ENCODE measurements at regions not wholly inside any gene's neighbourhood (a gene's known extent, or its start where the extent isn't known, plus 50 kb on each side); places are given as distances from the start of the nearest gene placed in this dataset.
A peak's percentile ranks its signal among the peaks of the same experiment; 100 is the strongest.

- H2BK120ac ChIP-seq (ENCODE audit: low read depth, low read length): no peak overlapping the region
- no peak overlapping the region for H2AFZ ChIP-seq (ENCODE audit: low read length)
These were observed 500.9 kb downstream of the NPHP4 start for GRCh38 chr1:5491207-5491904.

GRCh38 chr1:5490635-5491034 lies 501.6 kb downstream of the NPHP4 start:
- Histone ChIP-seq H3K4me3 (ENCODE audit: low read length in 2 of 2) (no peak overlapping the region), H3K9me3 (replicated peaks in 1 of 2; ENCODE audit: control insufficient read depth in 2 of 2, insufficient read depth in 1 of 2, low read depth in 1 of 2, low read length in 2 of 2) (peaks cover 0 to 2% of the 10 kb centered on the region in 2 donors), H2BK5ac (ENCODE audit: low read length) (no peak overlapping the region), H3K18ac (ENCODE audit: low read length) (no peak overlapping the region), H4K91ac (ENCODE audit: low read depth, low read length, poor library complexity) (no peak overlapping the region), H3K23ac (ENCODE audit: low read depth, low read length, poor library complexity) (no peak overlapping the region), H4K8ac (ENCODE audit: low read depth, low read length) (no peak overlapping the region), H3K4me2 (ENCODE audit: insufficient read depth, low read length, poor library complexity, severe bottlenecking) (no peak overlapping the region), H3K9ac (ENCODE audit: low read depth, low read length, poor library complexity) (no peak overlapping the region), H3K4me1 (ENCODE audit: control insufficient read depth in 2 of 2, insufficient read depth in 1 of 2, low read depth in 1 of 2, low read length in 2 of 2) (peaks cover 0 to 15% of the 10 kb centered on the region in 2 donors), H3K4ac (ENCODE audit: low read length) (no peak overlapping the region), H3K79me1 (ENCODE audit: low read depth, low read length) (no peaks in the 10 kb centered on the region), H3K36me3 (replicated peaks in 1 of 2; ENCODE audit: control insufficient read depth in 2 of 2, insufficient read depth in 2 of 2, low read length in 2 of 2) (no peaks in the 10 kb centered on the region), H3K27ac (replicated peaks; ENCODE audit: low read length) (no peak overlapping the region), H2BK120ac (ENCODE audit: low read depth, low read length) (no peak overlapping the region), H2BK12ac (ENCODE audit: low read length) (no peak overlapping the region), H3K14ac (ENCODE audit: low read length) (no peak overlapping the region), H2BK15ac (ENCODE audit: low read length) (no peak overlapping the region), H2AK5ac (ENCODE audit: low read depth, low read length) (no peak overlapping the region), H2AFZ (ENCODE audit: low read length) (no peak overlapping the region), H3K27me3 (ENCODE audit: control insufficient read depth in 3 of 3, insufficient read depth in 3 of 3, low read depth in 1 of 3, low read length in 3 of 3) (peaks cover 0 to 27% (median 0%) of the 10 kb centered on the region in 3 experiments)
- DNase-seq (ENCODE audit: low spot score): no peak
- no CpG with 5 or more reads among the region's 12 CpGs for WGBS, 2 donors (ENCODE audit: extremely low coverage in 2 of 2, insufficient read length in 2 of 2, insufficient replicate concordance in 1 of 2)

More at GRCh38 chr1:5491207-5491904, 500.9 kb downstream of the NPHP4 start:
- no peak overlapping the region for H3K23ac ChIP-seq (ENCODE audit: low read depth, low read length, poor library complexity)
- no peak overlapping the region for H2BK15ac ChIP-seq (ENCODE audit: low read length)
- H3K79me1 ChIP-seq (ENCODE audit: low read depth, low read length): no peaks in the 10 kb centered on the region
- no CpG with 5 or more reads among the region's 9 CpGs for WGBS, 2 donors (ENCODE audit: extremely low coverage in 2 of 2, insufficient read length in 2 of 2, insufficient replicate concordance in 1 of 2)
- H3K18ac ChIP-seq (ENCODE audit: low read length): no peak overlapping the region
- peaks cover 0 to 31% (median 0%) of the 10 kb centered on the region in 3 experiments for H3K27me3 ChIP-seq (ENCODE audit: control insufficient read depth in 3 of 3, insufficient read depth in 3 of 3, low read depth in 1 of 3, low read length in 3 of 3)
- H3K4me2 ChIP-seq (ENCODE audit: insufficient read depth, low read length, poor library complexity, severe bottlenecking): no peak overlapping the region
- H3K36me3 ChIP-seq (replicated peaks in 1 of 2; ENCODE audit: control insufficient read depth in 2 of 2, insufficient read depth in 2 of 2, low read length in 2 of 2): no peaks in the 10 kb centered on the region
- no peak for DNase-seq (ENCODE audit: low spot score)
- no peak overlapping the region for H3K9ac ChIP-seq (ENCODE audit: low read depth, low read length, poor library complexity)
- H4K91ac ChIP-seq (ENCODE audit: low read depth, low read length, poor library complexity): no peak overlapping the region
- H2AK5ac ChIP-seq (ENCODE audit: low read depth, low read length): no peak overlapping the region
- peaks cover 0 to 2% of the 10 kb centered on the region in 2 donors for H3K9me3 ChIP-seq (replicated peaks in 1 of 2; ENCODE audit: control insufficient read depth in 2 of 2, insufficient read depth in 1 of 2, low read depth in 1 of 2, low read length in 2 of 2)
- H3K4me1 ChIP-seq (ENCODE audit: control insufficient read depth in 2 of 2, insufficient read depth in 1 of 2, low read depth in 1 of 2, low read length in 2 of 2): peaks cover 0 to 15% of the 10 kb centered on the region in 2 donors
- H3K4me3 ChIP-seq (ENCODE audit: low read length in 2 of 2): no peak overlapping the region
- H2BK12ac ChIP-seq (ENCODE audit: low read length): no peak overlapping the region
- H4K8ac ChIP-seq (ENCODE audit: low read depth, low read length): no peak overlapping the region
- no peak overlapping the region for H3K27ac ChIP-seq (replicated peaks; ENCODE audit: low read length)
- no peak overlapping the region for H3K4ac ChIP-seq (ENCODE audit: low read length)
- no peak overlapping the region for H3K14ac ChIP-seq (ENCODE audit: low read length)
- no peak overlapping the region for H2BK5ac ChIP-seq (ENCODE audit: low read length)

GRCh38 chr1:5488448-5488847 lies 503.8 kb downstream of the NPHP4 start:
- peaks cover 0 to 9% of the 10 kb centered on the region in 2 donors for H3K4me1 ChIP-seq (ENCODE audit: control insufficient read depth in 2 of 2, insufficient read depth in 1 of 2, low read depth in 1 of 2, low read length in 2 of 2)
- no peak overlapping the region for H2BK5ac ChIP-seq (ENCODE audit: low read length)
- no peak overlapping the region for H3K23ac ChIP-seq (ENCODE audit: low read depth, low read length, poor library complexity)
- H3K79me1 ChIP-seq (ENCODE audit: low read depth, low read length): no peaks in the 10 kb centered on the region
- H3K9ac ChIP-seq (ENCODE audit: low read depth, low read length, poor library complexity): no peak overlapping the region
- DNase-seq (ENCODE audit: low spot score): no peak
- H3K9me3 ChIP-seq (replicated peaks in 1 of 2; ENCODE audit: control insufficient read depth in 2 of 2, insufficient read depth in 1 of 2, low read depth in 1 of 2, low read length in 2 of 2): peaks cover 0 to 2% of the 10 kb centered on the region in 2 donors
- peaks cover 0 to 14% (median 0%) of the 10 kb centered on the region in 3 experiments for H3K27me3 ChIP-seq (ENCODE audit: control insufficient read depth in 3 of 3, insufficient read depth in 3 of 3, low read depth in 1 of 3, low read length in 3 of 3)
- no peak overlapping the region for H3K4ac ChIP-seq (ENCODE audit: low read length)
- H3K4me2 ChIP-seq (ENCODE audit: insufficient read depth, low read length, poor library complexity, severe bottlenecking): no peak overlapping the region
- no peak overlapping the region for H4K91ac ChIP-seq (ENCODE audit: low read depth, low read length, poor library complexity)
- WGBS, 2 donors (ENCODE audit: extremely low coverage in 2 of 2, insufficient read length in 2 of 2, insufficient replicate concordance in 1 of 2): no CpG with 5 or more reads among the region's 1 CpG
- H2BK15ac ChIP-seq (ENCODE audit: low read length): no peak overlapping the region
- H3K27ac ChIP-seq (replicated peaks; ENCODE audit: low read length): no peak overlapping the region
- no peak overlapping the region for H3K18ac ChIP-seq (ENCODE audit: low read length)
- H3K14ac ChIP-seq (ENCODE audit: low read length): no peak overlapping the region
- H3K36me3 ChIP-seq (replicated peaks in 1 of 2; ENCODE audit: control insufficient read depth in 2 of 2, insufficient read depth in 2 of 2, low read length in 2 of 2): no peaks in the 10 kb centered on the region
- H2AFZ ChIP-seq (ENCODE audit: low read length): no peak overlapping the region
- H3K4me3 ChIP-seq (ENCODE audit: low read length in 2 of 2): no peak overlapping the region
- H2BK12ac ChIP-seq (ENCODE audit: low read length): no peak overlapping the region
- no peak overlapping the region for H2AK5ac ChIP-seq (ENCODE audit: low read depth, low read length)
- H2BK120ac ChIP-seq (ENCODE audit: low read depth, low read length): no peak overlapping the region
- H4K8ac ChIP-seq (ENCODE audit: low read depth, low read length): no peak overlapping the region

DNA sequence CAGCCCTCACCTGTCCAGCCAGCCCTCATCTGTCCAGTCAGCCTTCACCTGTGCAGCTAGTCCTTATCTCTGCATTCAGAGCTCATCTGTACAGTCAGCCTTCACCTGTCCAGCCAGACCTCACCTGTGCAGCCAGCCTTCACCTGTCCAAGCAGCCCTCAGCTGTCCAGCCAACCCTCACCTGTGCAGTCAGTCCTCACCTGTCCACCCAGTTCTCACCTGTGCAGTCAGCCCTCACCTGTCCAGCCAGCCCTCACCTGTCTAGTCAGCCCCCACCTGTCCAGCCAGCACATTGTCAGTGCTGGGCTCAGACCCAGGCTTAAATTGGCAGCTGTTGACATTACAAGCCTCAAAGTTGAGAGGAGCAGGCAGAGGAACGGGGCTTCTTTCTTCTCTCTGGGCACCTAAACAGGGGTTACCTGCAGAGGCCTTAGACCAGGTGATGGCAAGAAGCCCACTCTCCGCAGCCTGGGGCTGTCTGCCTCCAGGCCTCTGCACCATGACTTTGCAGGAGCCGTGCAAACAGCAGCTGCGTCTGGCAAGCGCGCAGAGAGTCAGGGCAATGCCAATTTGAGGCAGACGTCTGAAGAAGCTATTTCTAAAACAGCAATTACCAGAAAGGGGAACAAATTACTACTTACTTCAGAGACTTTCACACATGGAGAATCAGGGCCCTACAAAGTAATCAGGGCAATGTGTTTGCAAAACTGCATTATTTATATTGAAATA lies 506.1 kb downstream of the NPHP4 start:
- no peak overlapping the region for H3K27ac ChIP-seq (replicated peaks; ENCODE audit: low read length)
- H2BK5ac ChIP-seq (ENCODE audit: low read length): no peak overlapping the region
- H3K27me3 ChIP-seq (ENCODE audit: control insufficient read depth in 3 of 3, insufficient read depth in 3 of 3, low read depth in 1 of 3, low read length in 3 of 3): peaks cover 0 to 2% (median 0%) of the 10 kb centered on the region in 3 experiments
- H2AK5ac ChIP-seq (ENCODE audit: low read depth, low read length): peak overlapping the region; percentile 30
- DNase-seq (ENCODE audit: low spot score): no peak
- H3K4me2 ChIP-seq (ENCODE audit: insufficient read depth, low read length, poor library complexity, severe bottlenecking): no peak overlapping the region
- no peak overlapping the region for H3K23ac ChIP-seq (ENCODE audit: low read depth, low read length, poor library complexity)
- H3K18ac ChIP-seq (ENCODE audit: low read length): peak overlapping the region; percentile 24
- no peaks in the 10 kb centered on the region for H3K36me3 ChIP-seq (replicated peaks in 1 of 2; ENCODE audit: control insufficient read depth in 2 of 2, insufficient read depth in 2 of 2, low read length in 2 of 2)
- H2BK12ac ChIP-seq (ENCODE audit: low read length): no peak overlapping the region
- H3K4me3 ChIP-seq (ENCODE audit: low read length in 2 of 2): peak overlapping the region in 1 of 2 donors; percentile 42
- no CpG with 5 or more reads among the region's 7 CpGs for WGBS, 2 donors (ENCODE audit: extremely low coverage in 2 of 2, insufficient read length in 2 of 2, insufficient replicate concordance in 1 of 2)
- H3K9me3 ChIP-seq (replicated peaks in 1 of 2; ENCODE audit: control insufficient read depth in 2 of 2, insufficient read depth in 1 of 2, low read depth in 1 of 2, low read length in 2 of 2): peaks cover 0 to 2% of the 10 kb centered on the region in 2 donors
- no peak overlapping the region for H2BK120ac ChIP-seq (ENCODE audit: low read depth, low read length)
- H4K8ac ChIP-seq (ENCODE audit: low read depth, low read length): peak overlapping the region; percentile 75
- no peak overlapping the region for H3K4ac ChIP-seq (ENCODE audit: low read length)
- peak overlapping the region; percentile 12 for H3K9ac ChIP-seq (ENCODE audit: low read depth, low read length, poor library complexity)
- H2BK15ac ChIP-seq (ENCODE audit: low read length): peak overlapping the region; percentile 49
- H3K14ac ChIP-seq (ENCODE audit: low read length): peak overlapping the region; percentile 63
- peaks cover 0 to 4% of the 10 kb centered on the region in 2 donors for H3K4me1 ChIP-seq (ENCODE audit: control insufficient read depth in 2 of 2, insufficient read depth in 1 of 2, low read depth in 1 of 2, low read length in 2 of 2)
- H4K91ac ChIP-seq (ENCODE audit: low read depth, low read length, poor library complexity): peak overlapping the region; percentile 76
- H2AFZ ChIP-seq (ENCODE audit: low read length): no peak overlapping the region
- H3K79me1 ChIP-seq (ENCODE audit: low read depth, low read length): no peaks in the 10 kb centered on the region
